Chondrocyte (in vitro differentiated cells): ENCODE measurements at regions not wholly inside any gene's neighbourhood (a gene's known extent, or its start where the extent isn't known, plus 50 kb on each side); places are given as distances from the start of the nearest gene placed in this dataset.

Experiments used
- DNase-seq: peaks from one replicate; pipeline ENCODE4 v3.0.0; 2021; ENCODE audit warnings: mixed read lengths, low spot score
- H3K27ac Mint-ChIP-seq: one replicate; pipeline ENCODE4 v1.8.0; 2021; ENCODE audit warnings: mild to moderate bottlenecking, moderate library complexity, mixed read lengths; ENCODE audit not compliant: unreplicated experiment
- H3K27me3 Mint-ChIP-seq: 2 replicates; pipeline ENCODE4 v1.8.0; 2021; ENCODE audit warnings: low read depth, mixed read lengths
- H3K36me3 Mint-ChIP-seq: 2 replicates; pipeline ENCODE4 v1.8.0; 2021; ENCODE audit warnings: low read depth, mixed read lengths
- H3K4me1 Mint-ChIP-seq: 2 replicates; pipeline ENCODE4 v1.8.0; 2021; ENCODE audit warnings: low read depth, mild to moderate bottlenecking, mixed read lengths
- H3K4me3 Mint-ChIP-seq: one replicate; pipeline ENCODE4 v1.8.0; 2021; ENCODE audit warnings: mild to moderate bottlenecking, moderate library complexity, mixed read lengths; ENCODE audit not compliant: unreplicated experiment
- H3K9me3 Mint-ChIP-seq: 2 replicates; pipeline ENCODE4 v1.8.0; 2021; ENCODE audit warnings: low read depth, mixed read lengths
- CTCF ChIP-seq: fragments of 200-600 bp; sonication (generic); IDR thresholded peaks from 2 replicates; pipeline ENCODE4 v1.5.0; 2021; ENCODE audit warnings: antibody characterized with exemption, mild to moderate bottlenecking, moderate library complexity

- peaks cover 6% of the 10 kb centered on the region for H3K27me3 Mint-ChIP-seq
- no peak for DNase-seq
- no peaks in the 10 kb centered on the region for H3K4me1 Mint-ChIP-seq
- H3K36me3 Mint-ChIP-seq: no peaks in the 10 kb centered on the region
- H3K4me3 Mint-ChIP-seq: no peak overlapping the region
- H3K27ac Mint-ChIP-seq: no peak overlapping the region
- no peak for TF ChIP-seq CTCF
- H3K9me3 Mint-ChIP-seq: peaks cover 32% of the 10 kb centered on the region
Measured at GRCh38 chr9:135002802-135003201, 84.7 kb upstream of the OLFM1 start.

- H3K4me3 Mint-ChIP-seq: no peak overlapping the region
- peaks cover 6% of the 10 kb centered on the region for H3K27me3 Mint-ChIP-seq
- peaks cover 16% of the 10 kb centered on the region for H3K9me3 Mint-ChIP-seq
- no peaks in the 10 kb centered on the region for H3K36me3 Mint-ChIP-seq
- H3K4me1 Mint-ChIP-seq: peaks cover 7% of the 10 kb centered on the region
- TF ChIP-seq CTCF: no peak
- no peak overlapping the region for H3K27ac Mint-ChIP-seq
- DNase-seq: no peak
Measured at GRCh38 chr9:135004772-135005171, 82.7 kb upstream of the OLFM1 start.

GRCh38 chr9:135006911-135007570, 80.4 kb upstream of the OLFM1 start:
- Mint-ChIP-seq H3K27ac (no peak overlapping the region), H3K36me3 (no peaks in the 10 kb centered on the region), H3K9me3 (peaks cover under 1% of the 10 kb centered on the region), H3K4me1 (peaks cover 7% of the 10 kb centered on the region), H3K27me3 (peaks cover 12% of the 10 kb centered on the region), H3K4me3 (no peak overlapping the region)
- DNase-seq: peak; percentile 77
- no peak for TF ChIP-seq CTCF

GRCh38 chr9:135007601-135008000, 79.9 kb upstream of the OLFM1 start:
- no peaks in the 10 kb centered on the region for H3K36me3 Mint-ChIP-seq
- no peak overlapping the region for H3K27ac Mint-ChIP-seq
- no peak overlapping the region for H3K4me3 Mint-ChIP-seq
- peak; percentile 56 for DNase-seq
- H3K4me1 Mint-ChIP-seq: peaks cover 7% of the 10 kb centered on the region
- peaks cover 13% of the 10 kb centered on the region for H3K27me3 Mint-ChIP-seq
- no peak for TF ChIP-seq CTCF
- H3K9me3 Mint-ChIP-seq: no peaks in the 10 kb centered on the region

- H3K4me3 Mint-ChIP-seq: no peak overlapping the region
- H3K4me1 Mint-ChIP-seq: peaks cover 7% of the 10 kb centered on the region
- TF ChIP-seq CTCF: no peak
- peaks cover 13% of the 10 kb centered on the region for H3K27me3 Mint-ChIP-seq
- H3K9me3 Mint-ChIP-seq: no peaks in the 10 kb centered on the region
- H3K36me3 Mint-ChIP-seq: no peaks in the 10 kb centered on the region
- no peak overlapping the region for H3K27ac Mint-ChIP-seq
- peak; percentile 19 for DNase-seq
Measured at GRCh38 chr9:135008416-135008815, 79.1 kb upstream of the OLFM1 start.
